ENCODE measurements at regions not wholly inside any gene's neighbourhood (a gene's known extent, or its start where the extent isn't known, plus 50 kb on each side); places are given as distances from the start of the nearest gene placed in this dataset.
"Not testable (repeated sequence)": the region's sequence is repeated elsewhere in the genome, so short reads cannot be mapped to it uniquely, and the experiment has no call there.

DNA sequence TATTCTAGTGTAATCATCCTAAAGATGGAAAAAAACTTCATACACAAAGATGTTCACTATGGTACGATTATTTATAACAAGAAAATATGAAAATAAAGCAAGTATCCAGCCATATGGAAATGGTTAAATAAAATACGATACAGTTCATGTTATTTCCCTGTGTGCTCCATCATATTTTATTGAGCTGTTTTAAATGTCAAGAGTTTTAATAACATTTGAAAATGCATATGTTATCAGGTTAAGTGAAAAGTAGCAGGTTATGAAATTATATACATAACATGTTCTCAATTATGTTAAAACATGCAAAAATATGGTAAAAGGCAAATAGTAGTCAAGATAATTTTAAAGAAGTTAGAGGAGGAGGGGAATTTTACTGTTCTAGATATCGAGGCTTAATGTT, 192.0 kb downstream of the HNRNPD start:
- no peak for DNase-seq (ENCODE audit: low read depth)

- no peak for DNase-seq (ENCODE audit: low read depth)
Observed at GRCh38 chr4:82172186-82172585, 201.6 kb downstream of the HNRNPD start.

GRCh38 chr4:82171531-82172155, 202.1 kb downstream of the HNRNPD start:
- DNase-seq (ENCODE audit: low read depth) = no peak

- DNase-seq (ENCODE audit: low read depth) = no peak
Observed at GRCh38 chr4:82149750-82150149, 224.0 kb downstream of the HNRNPD start.

DNA sequence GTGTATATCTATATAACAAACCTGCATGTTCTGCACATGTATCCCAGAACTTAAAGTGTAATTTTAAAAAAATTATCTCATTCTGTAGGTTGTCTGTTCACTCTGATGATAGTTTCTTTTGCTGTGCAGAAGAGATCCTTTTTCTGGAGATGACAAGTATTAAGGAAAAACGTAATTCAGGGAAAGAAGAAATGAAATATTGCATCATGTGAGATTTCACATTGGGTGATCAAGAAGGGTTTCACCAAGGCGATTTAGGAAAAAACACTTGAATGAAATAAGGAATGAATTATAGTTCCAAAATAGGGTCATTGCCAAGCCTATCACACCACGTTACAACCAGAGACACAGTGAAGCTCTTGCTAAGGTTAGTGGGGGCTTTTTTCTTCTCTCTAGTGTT, 227.9 kb downstream of the HNRNPD start:
- no peak for DNase-seq (ENCODE audit: low read depth)

DNA sequence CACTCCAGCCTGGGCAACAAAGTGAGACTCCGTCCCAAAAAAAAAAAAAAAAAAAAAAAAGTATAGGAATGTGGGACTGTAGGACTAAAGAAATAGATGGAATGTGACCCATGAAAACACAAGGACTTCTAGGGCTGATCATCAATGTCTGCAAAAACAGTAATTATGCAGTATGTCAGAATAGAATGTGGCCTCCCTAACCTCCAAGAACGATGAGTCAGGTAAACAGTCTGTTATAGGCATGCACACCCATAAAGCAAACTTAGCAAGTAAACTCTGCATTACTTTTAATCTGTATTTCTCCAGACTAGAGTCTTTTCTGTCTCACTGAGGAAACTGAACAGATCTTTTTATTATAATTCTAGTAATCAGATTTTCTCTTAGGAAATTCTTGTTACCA, 233.4 kb downstream of the HNRNPD start:
- no peak for DNase-seq (ENCODE audit: low read depth)

DNA sequence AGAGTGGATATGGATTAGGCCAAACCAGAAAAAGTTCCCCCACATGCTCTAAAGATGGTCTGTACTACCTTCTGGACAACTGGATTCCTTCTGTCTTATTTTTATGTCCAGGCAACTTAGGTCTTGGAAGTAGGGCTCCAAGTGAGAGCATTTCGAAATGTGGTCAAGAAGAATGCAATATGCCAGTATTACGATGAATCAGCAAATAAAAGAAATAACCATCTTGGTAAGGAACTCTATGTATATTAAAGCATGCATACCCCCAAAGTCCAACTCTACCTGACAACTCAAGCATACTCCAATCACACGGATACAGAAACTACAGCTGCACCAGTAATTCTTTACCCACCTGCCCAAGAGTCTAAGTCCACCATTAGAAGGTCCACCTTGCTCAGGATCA, 234.5 kb downstream of the HNRNPD start:
- DNase-seq (ENCODE audit: low read depth) = no peak

DNA sequence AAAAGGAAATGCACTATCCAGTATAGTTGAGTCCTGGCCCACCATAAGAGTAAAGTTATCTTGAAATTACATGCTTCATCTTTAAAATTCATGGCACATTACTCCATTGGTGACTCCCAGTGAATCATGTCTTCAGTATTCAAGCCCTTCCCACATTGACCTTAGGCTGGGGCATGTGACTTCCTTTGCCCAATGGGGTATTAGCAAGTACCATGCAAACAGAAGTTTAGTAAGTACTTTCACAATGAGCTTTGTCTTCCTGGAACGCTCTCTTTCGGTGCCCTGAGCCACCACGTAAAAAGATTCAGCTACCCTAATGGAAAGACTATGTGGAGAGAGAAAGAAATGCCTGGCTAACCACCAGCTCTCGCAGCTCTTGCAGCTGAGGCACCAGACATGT, 235.4 kb downstream of the HNRNPD start:
- DNase-seq (ENCODE audit: low read depth) = no peak

- DNase-seq (ENCODE audit: low read depth) = no peak
Observed at GRCh38 chr4:82136161-82136801, 237.5 kb downstream of the HNRNPD start.

DNA sequence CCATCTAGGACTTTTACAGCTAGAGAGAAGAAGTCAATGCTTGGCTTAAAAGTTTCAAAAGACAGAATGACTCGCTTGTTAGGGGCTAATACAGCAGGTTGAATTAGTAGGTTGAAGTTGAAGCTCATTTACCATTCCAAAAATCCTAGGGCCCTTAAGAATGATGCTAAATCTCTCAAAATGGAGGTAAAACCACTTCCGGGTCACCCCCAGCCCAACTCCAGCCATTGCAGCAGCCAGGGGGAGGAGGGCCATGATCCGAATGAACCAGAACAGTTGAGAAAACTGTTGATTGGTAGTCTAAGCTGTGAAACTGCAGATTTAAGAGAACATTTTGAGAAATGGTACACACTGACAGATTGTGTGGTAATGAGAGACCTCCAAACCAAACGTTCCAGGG, 245.4 kb downstream of the HNRNPD start:
- no peak for DNase-seq (ENCODE audit: low read depth)

DNA sequence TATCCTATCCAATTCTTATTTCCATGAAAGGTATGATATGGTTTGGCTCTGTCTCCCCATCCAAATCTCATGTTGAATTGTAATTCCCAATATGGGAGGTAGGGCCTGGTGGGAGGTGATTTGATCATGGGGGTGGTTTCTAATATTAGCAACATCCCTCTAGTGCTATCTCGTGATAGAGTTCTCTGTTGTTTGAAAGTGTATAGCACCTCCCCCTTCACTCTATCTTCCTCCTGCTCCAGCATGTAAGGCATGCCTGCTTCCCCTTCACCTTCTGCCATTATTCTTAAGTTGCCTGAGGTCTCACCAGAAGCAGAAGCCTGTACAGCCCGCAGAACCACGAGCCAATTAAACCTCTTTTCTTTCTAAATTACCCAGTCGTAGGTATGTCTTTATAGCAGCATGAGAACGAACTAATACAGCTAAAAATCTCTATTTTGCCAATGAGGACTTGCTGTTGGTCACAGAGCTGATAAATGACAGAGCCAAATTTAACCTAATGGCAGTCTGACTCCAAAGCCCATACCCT, 247.2 kb downstream of the HNRNPD start:
- DNase-seq (ENCODE audit: low read depth) = no peak

GRCh38 chr4:82125787-82126297, 247.9 kb downstream of the HNRNPD start:
- DNase-seq (ENCODE audit: low read depth) = no peak

GRCh38 chr4:82124932-82125786, 248.6 kb downstream of the HNRNPD start:
- no peak for DNase-seq (ENCODE audit: low read depth)

DNA sequence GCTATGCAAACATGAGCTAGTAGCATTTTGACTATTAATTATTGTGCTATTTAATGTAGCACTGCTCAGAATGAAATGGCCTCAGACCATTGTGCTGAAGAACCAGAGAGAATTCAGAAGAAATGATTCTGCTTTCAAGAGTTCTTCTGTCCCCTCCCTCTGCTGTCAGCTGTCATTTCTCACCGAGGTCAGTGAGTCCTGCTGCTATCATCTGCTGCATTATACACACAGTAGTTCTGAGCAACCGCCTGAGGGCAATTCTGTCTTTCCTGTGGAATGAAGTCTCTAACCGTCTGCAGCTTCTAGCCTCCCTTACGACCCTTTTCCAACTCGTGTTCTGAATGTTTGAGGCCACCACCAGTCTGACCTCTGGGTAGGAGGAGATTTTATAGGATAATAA, 249.4 kb downstream of the HNRNPD start:
- no peak for DNase-seq (ENCODE audit: low read depth)

- no peak for DNase-seq (ENCODE audit: low read depth)
Observed at GRCh38 chr4:82123934-82124333, 249.9 kb downstream of the HNRNPD start.

- not testable (repeated sequence) for DNase-seq (ENCODE audit: low read depth)
Observed at GRCh38 chr4:82115183-82115582, 258.6 kb downstream of the HNRNPD start.

- DNase-seq (ENCODE audit: low read depth) = no peak
Observed at GRCh38 chr4:82108506-82108905, 265.3 kb downstream of the HNRNPD start.

GRCh38 chr4:82104578-82104977, 269.2 kb downstream of the HNRNPD start:
- DNase-seq (ENCODE audit: low read depth) = no peak

- DNase-seq (ENCODE audit: low read depth) = no peak
Observed at GRCh38 chr4:82099928-82100579, 273.7 kb downstream of the HNRNPD start.

- DNase-seq (ENCODE audit: low read depth) = no peak
Observed at GRCh38 chr4:82097504-82097903, 276.3 kb downstream of the HNRNPD start.

DNA sequence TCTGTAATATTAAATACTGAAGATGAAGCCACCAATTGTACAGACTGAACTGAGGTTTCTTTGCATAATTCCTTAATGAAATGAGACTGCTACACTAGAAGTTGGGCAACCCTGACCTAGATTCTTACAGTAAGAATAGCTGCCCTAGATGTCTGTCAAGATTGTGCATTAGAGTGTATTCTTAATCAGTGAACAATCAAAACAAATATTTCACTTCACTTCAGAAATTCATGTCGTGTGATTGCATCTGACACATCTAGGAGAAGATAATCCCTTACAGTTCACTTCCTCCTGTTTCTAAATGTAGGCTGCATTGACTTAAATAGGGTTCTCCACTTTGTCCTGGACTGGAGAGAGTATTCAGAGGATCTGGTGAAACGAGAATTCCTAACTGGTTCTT, 283.1 kb downstream of the HNRNPD start:
- DNase-seq (ENCODE audit: low read depth) = no peak

- no peak for DNase-seq (ENCODE audit: low read depth)
Observed at GRCh38 chr4:82084747-82085146, 289.0 kb downstream of the HNRNPD start.
